Adrenal gland (tissue), 5 donors: ENCODE measurements at regions not wholly inside any gene's neighbourhood (a gene's known extent, or its start where the extent isn't known, plus 50 kb on each side); places are given as distances from the start of the nearest gene placed in this dataset.

Source experiments
- POLR2A ChIP-seq, 2 donors: fragments of 450-650 bp; IDR thresholded peaks; one replicate each; pipeline ENCODE4 v1.6.1; 2017; ENCODE audit warnings: antibody characterized with exemption in 2 of 2, mild to moderate bottlenecking in 2 of 2, moderate library complexity in 1 of 2
- TF ChIP-seq, protein P1 (sequence below), 6 experiments: fragments of 450-650 bp in 4 of 6; fragments of 200-600 bp in 2 of 6; sonication (generic) in 1 of 6; IDR thresholded peaks; 1 replicate in 5 of 6; 2 replicates in 1 of 6; pipeline versions ENCODE4 v1.5.1 to v1.8.0; 2016 to 2021; ENCODE audit warnings: antibody characterized with exemption in 6 of 6, mild to moderate bottlenecking in 2 of 6, moderate library complexity in 1 of 6
- donor health status: DM: no; HTN: no; CAD: no.

DNA sequence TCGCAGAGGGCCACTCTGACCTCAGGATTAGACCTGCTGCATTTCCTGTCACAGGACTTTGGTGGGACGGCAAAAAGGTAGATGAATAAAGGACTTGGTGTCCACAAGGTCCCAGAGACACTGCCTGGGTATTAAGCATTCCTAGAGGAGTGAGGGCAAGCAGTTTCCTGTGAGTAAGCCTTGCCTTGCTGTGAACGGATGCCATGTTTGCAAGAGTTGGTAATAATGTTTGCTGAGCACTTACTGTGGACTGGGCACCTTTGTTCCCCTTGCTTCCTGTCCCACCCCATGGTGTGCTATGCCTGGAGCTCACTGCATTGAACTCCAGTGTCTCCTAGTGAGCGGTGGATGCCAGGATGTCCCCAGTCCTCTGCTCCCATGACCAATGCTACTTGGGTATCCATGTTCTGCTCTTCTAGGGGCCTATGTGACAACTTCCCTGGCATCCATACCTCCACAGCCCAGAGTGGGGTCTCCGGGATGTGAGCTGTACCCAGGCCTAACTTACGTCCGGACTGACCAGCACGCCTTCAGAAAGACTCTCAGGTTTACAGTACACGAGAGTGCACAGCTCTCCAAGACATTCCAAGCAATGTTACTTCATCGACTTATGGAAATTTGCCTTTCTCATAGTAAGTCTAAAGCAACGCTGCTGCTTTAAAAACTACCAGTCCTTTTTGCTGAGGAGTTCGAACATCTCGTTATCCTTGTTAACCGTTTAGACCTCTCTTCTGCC lies 95.5 kb upstream of the MSX1 start:
- TF ChIP-seq, protein P1, sequence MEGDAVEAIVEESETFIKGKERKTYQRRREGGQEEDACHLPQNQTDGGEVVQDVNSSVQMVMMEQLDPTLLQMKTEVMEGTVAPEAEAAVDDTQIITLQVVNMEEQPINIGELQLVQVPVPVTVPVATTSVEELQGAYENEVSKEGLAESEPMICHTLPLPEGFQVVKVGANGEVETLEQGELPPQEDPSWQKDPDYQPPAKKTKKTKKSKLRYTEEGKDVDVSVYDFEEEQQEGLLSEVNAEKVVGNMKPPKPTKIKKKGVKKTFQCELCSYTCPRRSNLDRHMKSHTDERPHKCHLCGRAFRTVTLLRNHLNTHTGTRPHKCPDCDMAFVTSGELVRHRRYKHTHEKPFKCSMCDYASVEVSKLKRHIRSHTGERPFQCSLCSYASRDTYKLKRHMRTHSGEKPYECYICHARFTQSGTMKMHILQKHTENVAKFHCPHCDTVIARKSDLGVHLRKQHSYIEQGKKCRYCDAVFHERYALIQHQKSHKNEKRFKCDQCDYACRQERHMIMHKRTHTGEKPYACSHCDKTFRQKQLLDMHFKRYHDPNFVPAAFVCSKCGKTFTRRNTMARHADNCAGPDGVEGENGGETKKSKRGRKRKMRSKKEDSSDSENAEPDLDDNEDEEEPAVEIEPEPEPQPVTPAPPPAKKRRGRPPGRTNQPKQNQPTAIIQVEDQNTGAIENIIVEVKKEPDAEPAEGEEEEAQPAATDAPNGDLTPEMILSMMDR (IDR thresholded peaks at IDR 0.05) = no peak
- no peak for TF ChIP-seq POLR2A (IDR thresholded peaks at IDR 0.05)
